ENCODE measurements at regions not wholly inside any gene's neighbourhood (a gene's known extent, or its start where the extent isn't known, plus 50 kb on each side); places are given as distances from the start of the nearest gene placed in this dataset.

GRCh38 chr17:69856946-69857345, 218.1 kb upstream of the KCNJ16 start:
- POLR2A ChIA-PET: interaction anchor here (0.5 to 1.4 kb wide), 4 partner anchors 10 to 270 kb away, joined by 3 to 5 read pairs (median 4); no protein-coding TSS in a partner anchor
- peaks cover 0 to 2% of the 10 kb centered on the region in 2 experiments; a peak in 2 of 5 replicates for H3K4me1 ChIP-seq (replicated peaks in 1 of 2; ENCODE audit: control insufficient read depth in 2 of 2, insufficient read depth in 2 of 2, low read length in 2 of 2)
- H3K27ac ChIP-seq (ENCODE audit: extremely low read depth, low read depth, low read length): peak overlapping the region; percentile 65
- H3K79me2 ChIP-seq (ENCODE audit: control insufficient read depth, insufficient read depth, low read length): no peaks in the 10 kb centered on the region
- no peak overlapping the region for H3K4me3 ChIP-seq
- FAIRE-seq (no peak), ATAC-seq (no peak), DNase-seq (ENCODE audit: extremely low read depth in 1 of 4, low spot score in 3 of 4) (no peak)
- TF ChIP-seq NFRKB (IDR thresholded peaks at IDR 0.05; ENCODE audit: low read depth) (0 out of 2 replicates have a peak, but pooled peaks have one; percentile 34), NFYB (IDR thresholded peaks at IDR 0.05; ENCODE audit: extremely low read depth, insufficient read length) (no peak), BACH1 (tag; IDR thresholded peaks at IDR 0.05) (0 out of 2 replicates have a peak, but pooled peaks have one; percentile 40), MAX (CRISPR knock-in tag; IDR thresholded peaks at IDR 0.05) (no peak), ZNF696 (CRISPR knock-in tag; conservative IDR thresholded peaks at IDR 0.05) (no peak), GTF2E2 (tag; IDR thresholded peaks at IDR 0.05) (0 out of 2 replicates have a peak, but pooled peaks have one; percentile 45), FOXO4 (CRISPR knock-in tag; IDR thresholded peaks at IDR 0.05) (0 out of 2 replicates have a peak, but pooled peaks have one; percentile 23), ZNF23 (CRISPR knock-in tag; IDR thresholded peaks at IDR 0.05) (0 out of 2 replicates have a peak, but pooled peaks have one; percentile 28), ZNF584 (CRISPR knock-in tag; IDR thresholded peaks at IDR 0.05; ENCODE audit: low read depth) (0 out of 2 replicates have a peak, but pooled peaks have one; percentile 37), SNAPC5 (CRISPR knock-in tag; IDR thresholded peaks at IDR 0.05) (no peak), TAF15 (IDR thresholded peaks at IDR 0.05; ENCODE audit: low read depth, low read length) (no peak), LEF1 (IDR thresholded peaks at IDR 0.05) (no peak), ZNF175 (CRISPR knock-in tag; IDR thresholded peaks at IDR 0.05; ENCODE audit: low read depth) (peak; percentile 45; the same call in 1 of the 2 replicates), CXXC5 (CRISPR knock-in tag; IDR thresholded peaks at IDR 0.05) (0 out of 2 replicates have a peak, but pooled peaks have one; percentile 16), ARID3B (CRISPR knock-in tag; IDR thresholded peaks at IDR 0.05; ENCODE audit: borderline replicate concordance) (no peak), ZNF644 (tag; IDR thresholded peaks at IDR 0.05; ENCODE audit: low read depth) (0 out of 2 replicates have a peak, but pooled peaks have one; percentile 67), RBFOX2 (IDR thresholded peaks at IDR 0.05; ENCODE audit: low read depth, low read length) (no peak), ZNF311 (CRISPR knock-in tag; IDR thresholded peaks at IDR 0.05) (0 out of 2 replicates have a peak, but pooled peaks have one; percentile 30)
- BruUV-seq (replicated peaks): no TSS peak
- intact Hi-C loops (cut with micrococcal nuclease): no loop called here
- no peaks in the 10 kb centered on the region; the same call in 1 of the 2 replicates for H3K9me3 ChIP-seq (replicated peaks; ENCODE audit: control insufficient read depth, insufficient read depth, low read depth, low read length)
- H3K36me3 ChIP-seq (ENCODE audit: control insufficient read depth, insufficient read depth, low read length): no peaks in the 10 kb centered on the region
- 6% methylated on average over 1 of the region's 1 CpG for WGBS (ENCODE audit: insufficient coverage, low coverage, missing lambda C conversion rate)
- H2AFZ ChIP-seq (ENCODE audit: low read depth, low read length): peak overlapping the region; percentile 48; the same call in 1 of the 2 replicates
- H3K4me2 ChIP-seq (ENCODE audit: insufficient read depth, low read length): no peak overlapping the region
- H3K9me1 ChIP-seq (ENCODE audit: control insufficient read depth, insufficient read depth, low read length): no peaks in the 10 kb centered on the region
- H4K20me1 ChIP-seq (replicated peaks; ENCODE audit: control insufficient read depth, insufficient read depth, low read length): no peaks in the 10 kb centered on the region
- in situ Hi-C loops (cut with MboI): no loop called here
- peak overlapping the region in 1 of 2 experiments; percentile 25; a peak in 1 of 4 replicates for H3K9ac ChIP-seq (ENCODE audit: insufficient read depth in 1 of 2, low read depth in 2 of 2, low read length in 2 of 2)
- CTCF ChIA-PET (ENCODE audit: low intra/inter-chr PET ratio): no interaction called here
- no peaks in the 10 kb centered on the region for H3K27me3 ChIP-seq (ENCODE audit: control insufficient read depth in 2 of 2, insufficient read depth in 2 of 2, low read length in 2 of 2)

Data from K562 (cell line).